Gastroesophageal sphincter (tissue), 3 donors: ENCODE measurements at regions not wholly inside any gene's neighbourhood (a gene's known extent, or its start where the extent isn't known, plus 50 kb on each side); places are given as distances from the start of the nearest gene placed in this dataset.

Experiments used
- POLR2A ChIP-seq, 2 donors: fragments of 450-650 bp; IDR thresholded peaks; one replicate each; pipeline ENCODE4 v1.6.1; 2017; ENCODE audit warnings: antibody characterized with exemption in 2 of 2, mild to moderate bottlenecking in 2 of 2, moderate library complexity in 1 of 2
- POLR2AphosphoS5 ChIP-seq: sonication (generic); formaldehyde crosslinking; IDR thresholded peaks from one replicate; pipeline ENCODE4 v1.6.1; 2017; ENCODE audit warnings: antibody characterized with exemption
- TF ChIP-seq, protein P1 (sequence below), 4 experiments: fragments of 200-600 bp in 2 of 4; fragments of 450-650 bp in 2 of 4; sonication (generic) in 1 of 4; IDR thresholded peaks; one replicate each; pipeline ENCODE4 v1.5.1; 2017 to 2019; ENCODE audit warnings: antibody characterized with exemption in 4 of 4, mild to moderate bottlenecking in 2 of 4, moderate library complexity in 2 of 4

DNA sequence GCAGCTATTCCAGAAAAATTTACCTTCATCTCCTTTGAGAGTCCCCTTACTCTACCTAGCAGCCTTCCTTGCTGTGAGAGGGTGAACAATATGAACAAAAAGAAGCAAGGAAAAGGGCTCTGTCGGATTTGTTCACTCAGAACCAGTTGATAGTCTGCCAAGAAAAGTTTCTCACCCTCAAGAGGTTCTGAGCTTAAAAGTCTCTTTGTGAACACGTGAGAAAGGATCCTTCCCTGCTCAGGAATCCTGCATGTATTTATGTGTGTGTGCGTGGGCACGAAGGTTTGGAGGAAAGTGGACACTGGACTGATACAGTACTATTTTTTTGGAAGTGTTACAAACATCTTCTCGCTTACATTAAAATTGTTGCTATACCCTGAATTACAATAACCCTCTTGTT, 178.6 kb upstream of the JADE1 start:
- TF ChIP-seq, protein P1, sequence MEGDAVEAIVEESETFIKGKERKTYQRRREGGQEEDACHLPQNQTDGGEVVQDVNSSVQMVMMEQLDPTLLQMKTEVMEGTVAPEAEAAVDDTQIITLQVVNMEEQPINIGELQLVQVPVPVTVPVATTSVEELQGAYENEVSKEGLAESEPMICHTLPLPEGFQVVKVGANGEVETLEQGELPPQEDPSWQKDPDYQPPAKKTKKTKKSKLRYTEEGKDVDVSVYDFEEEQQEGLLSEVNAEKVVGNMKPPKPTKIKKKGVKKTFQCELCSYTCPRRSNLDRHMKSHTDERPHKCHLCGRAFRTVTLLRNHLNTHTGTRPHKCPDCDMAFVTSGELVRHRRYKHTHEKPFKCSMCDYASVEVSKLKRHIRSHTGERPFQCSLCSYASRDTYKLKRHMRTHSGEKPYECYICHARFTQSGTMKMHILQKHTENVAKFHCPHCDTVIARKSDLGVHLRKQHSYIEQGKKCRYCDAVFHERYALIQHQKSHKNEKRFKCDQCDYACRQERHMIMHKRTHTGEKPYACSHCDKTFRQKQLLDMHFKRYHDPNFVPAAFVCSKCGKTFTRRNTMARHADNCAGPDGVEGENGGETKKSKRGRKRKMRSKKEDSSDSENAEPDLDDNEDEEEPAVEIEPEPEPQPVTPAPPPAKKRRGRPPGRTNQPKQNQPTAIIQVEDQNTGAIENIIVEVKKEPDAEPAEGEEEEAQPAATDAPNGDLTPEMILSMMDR (IDR thresholded peaks at IDR 0.05), result no peak
- TF ChIP-seq POLR2AphosphoS5 (no peak), POLR2A (IDR thresholded peaks at IDR 0.05) (no peak)
